Left lung (tissue), 4 donors: ENCODE measurements at regions not wholly inside any gene's neighbourhood (a gene's known extent, or its start where the extent isn't known, plus 50 kb on each side); places are given as distances from the start of the nearest gene placed in this dataset.

Experiments
- ATAC-seq: fragments of 200-7000 bp; cut with Tn5 transposase; one replicate; pipeline ENCODE4 v1.9.1; 2020; ENCODE audit warnings: moderate library complexity
- DNase-seq, 4 donors: peaks; one replicate each; pipeline ENCODE4 v3.0.0-alpha.2; 2013 to 2020
- H3K27ac ChIP-seq, 2 donors: fragments of 200-600 bp; sonication (generic) in 1 of 2; one replicate each; pipeline versions ENCODE4 v1.5.0 to v1.8.0; 2020 to 2021
- H3K27me3 ChIP-seq, 2 donors: fragments of 200-600 bp; sonication (generic) in 1 of 2; one replicate each; pipeline versions ENCODE4 v1.5.0 to v1.8.0; 2020 to 2021
- H3K36me3 ChIP-seq, 2 donors: fragments of 200-600 bp; sonication (generic) in 1 of 2; one replicate each; pipeline versions ENCODE4 v1.5.0 to v1.8.0; 2020 to 2021
- H3K4me1 ChIP-seq, 2 donors: fragments of 200-600 bp; one replicate each; pipeline ENCODE4 v1.8.0; 2021
- H3K4me3 ChIP-seq, 2 donors: fragments of 200-600 bp; sonication (generic) in 1 of 2; one replicate each; pipeline versions ENCODE4 v1.5.0 to v1.8.0; 2020 to 2021; ENCODE audit warnings: mild to moderate bottlenecking in 1 of 2
- H3K9me3 ChIP-seq, 2 donors: fragments of 200-600 bp; sonication (generic) in 1 of 2; one replicate each; pipeline versions ENCODE4 v1.5.0 to v1.8.0; 2020 to 2021
- CTCF ChIP-seq, 2 donors: fragments of 200-600 bp; sonication (generic) in 1 of 2; IDR thresholded peaks; one replicate each; pipeline versions ENCODE4 v1.5.0 to v1.8.0; 2021; ENCODE audit warnings: antibody characterized with exemption in 2 of 2
- intact Hi-C, 2 donors: fragments of 100-400 bp; cut with DNase I; formaldehyde crosslinking; loops; one replicate each; pipeline versions ENCODE4 v1.11.2 to v1.14.2; 2022
- donor health status: DM: no; HTN: yes; CAD: no.
- donor health status: DM: no; HTN: no; CAD: no.

GRCh38 chr5:92428415-92428814, 1045.3 kb upstream of the ARRDC3 start:
- no peaks in the 10 kb centered on the region for H3K36me3 ChIP-seq
- peaks cover 0 to 5% of the 10 kb centered on the region in 2 donors for H3K9me3 ChIP-seq
- H3K27me3 ChIP-seq, result no peaks in the 10 kb centered on the region
- intact Hi-C loops, result no loop called here
- no peak for DNase-seq
- no peak overlapping the region for H3K27ac ChIP-seq
- no peak for TF ChIP-seq CTCF (IDR thresholded peaks at IDR 0.05)
- no peak for ATAC-seq
- H3K4me3 ChIP-seq, result no peak overlapping the region
- no peaks in the 10 kb centered on the region for H3K4me1 ChIP-seq

GRCh38 chr5:92424785-92425426, 1041.8 kb upstream of the ARRDC3 start:
- H3K27ac ChIP-seq, result no peak overlapping the region
- no peak for ATAC-seq
- no peaks in the 10 kb centered on the region for H3K36me3 ChIP-seq
- no peak overlapping the region for H3K4me3 ChIP-seq
- H3K9me3 ChIP-seq, result peaks cover 0 to 30% of the 10 kb centered on the region in 2 donors
- DNase-seq, result no peak
- H3K4me1 ChIP-seq, result no peaks in the 10 kb centered on the region
- intact Hi-C loops, result no loop called here
- no peak for TF ChIP-seq CTCF (IDR thresholded peaks at IDR 0.05)
- no peaks in the 10 kb centered on the region for H3K27me3 ChIP-seq

GRCh38 chr5:92421942-92422341, 1038.8 kb upstream of the ARRDC3 start:
- no peak for DNase-seq
- ATAC-seq, result no peak
- Histone ChIP-seq H3K27ac (no peak overlapping the region), H3K4me3 (no peak overlapping the region), H3K9me3 (peaks cover 0 to 33% of the 10 kb centered on the region in 2 donors), H3K27me3 (no peaks in the 10 kb centered on the region), H3K4me1 (no peaks in the 10 kb centered on the region), H3K36me3 (no peaks in the 10 kb centered on the region)
- no peak for TF ChIP-seq CTCF (IDR thresholded peaks at IDR 0.05)
- intact Hi-C loops, result no loop called here

GRCh38 chr5:92421196-92421595, 1038.1 kb upstream of the ARRDC3 start:
- DNase-seq (no peak), ATAC-seq (no peak)
- Histone ChIP-seq H3K9me3 (peaks cover 0 to 33% of the 10 kb centered on the region in 2 donors), H3K27me3 (no peaks in the 10 kb centered on the region), H3K36me3 (no peaks in the 10 kb centered on the region), H3K4me1 (no peaks in the 10 kb centered on the region), H3K4me3 (no peak overlapping the region), H3K27ac (no peak overlapping the region)
- no peak for TF ChIP-seq CTCF (IDR thresholded peaks at IDR 0.05)
- intact Hi-C loops, result no loop called here

GRCh38 chr5:92419261-92419660, 1036.1 kb upstream of the ARRDC3 start:
- H3K4me3 ChIP-seq, result no peak overlapping the region
- no peak for TF ChIP-seq CTCF (IDR thresholded peaks at IDR 0.05)
- H3K36me3 ChIP-seq, result no peaks in the 10 kb centered on the region
- no peak overlapping the region for H3K27ac ChIP-seq
- H3K9me3 ChIP-seq, result peaks cover 0 to 30% of the 10 kb centered on the region in 2 donors
- intact Hi-C loops, result no loop called here
- no peaks in the 10 kb centered on the region for H3K4me1 ChIP-seq
- DNase-seq, result no peak
- no peak for ATAC-seq
- no peaks in the 10 kb centered on the region for H3K27me3 ChIP-seq
